Astrocyte (in vitro differentiated cells and primary cell): ENCODE measurements at regions not wholly inside any gene's neighbourhood (a gene's known extent, or its start where the extent isn't known, plus 50 kb on each side); places are given as distances from the start of the nearest gene placed in this dataset.

Experiments used
- EZH2 ChIP-seq: IDR thresholded peaks from 2 replicates; pipeline ENCODE4 v1.6.1; 2012; ENCODE audit warnings: mild to moderate bottlenecking, low read length, inconsistent platforms; ENCODE audit not compliant: insufficient read depth
- TF ChIP-seq, protein P1 (sequence below): IDR thresholded peaks from 2 replicates; pipeline ENCODE4 v1.5.1; 2011; ENCODE audit warnings: low read depth, mild to moderate bottlenecking, inconsistent platforms, low read length, moderate library complexity; ENCODE audit not compliant: insufficient read depth

DNA sequence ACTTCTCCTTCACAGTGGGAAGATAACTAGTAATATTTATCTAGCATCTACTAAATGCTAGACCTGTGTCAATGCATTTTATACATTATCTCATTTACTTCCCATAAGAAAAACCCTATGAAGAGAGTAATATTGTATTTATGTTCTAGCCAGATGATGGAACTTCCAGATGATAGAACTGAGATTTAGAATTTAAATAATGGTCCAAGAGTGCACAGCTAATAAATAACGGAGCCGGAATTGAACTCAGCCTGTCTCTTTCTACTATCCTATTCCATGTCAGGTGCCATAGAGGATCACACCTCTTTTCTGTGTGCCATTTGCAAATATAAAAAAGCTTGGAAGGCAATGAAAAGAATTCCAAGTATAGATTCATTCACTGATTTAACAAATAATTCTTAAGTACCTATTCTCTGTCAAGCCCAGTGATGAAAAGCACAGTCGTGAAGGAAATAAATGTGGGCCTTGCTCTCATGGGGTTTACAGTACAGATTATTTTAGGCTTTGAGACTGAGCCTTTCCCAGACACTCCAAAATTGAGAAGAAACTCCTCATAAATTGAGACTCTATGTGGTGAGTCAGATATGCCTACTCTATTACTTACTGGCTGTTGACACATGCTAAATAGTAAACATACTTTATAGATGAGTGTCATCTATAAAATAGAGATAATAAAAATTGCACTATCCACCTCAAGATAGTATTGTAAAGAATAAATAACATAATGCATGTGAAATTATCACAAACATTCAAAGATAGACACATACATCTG lies 378.0 kb upstream of the PRMT6 start:
- TF ChIP-seq, protein P1, sequence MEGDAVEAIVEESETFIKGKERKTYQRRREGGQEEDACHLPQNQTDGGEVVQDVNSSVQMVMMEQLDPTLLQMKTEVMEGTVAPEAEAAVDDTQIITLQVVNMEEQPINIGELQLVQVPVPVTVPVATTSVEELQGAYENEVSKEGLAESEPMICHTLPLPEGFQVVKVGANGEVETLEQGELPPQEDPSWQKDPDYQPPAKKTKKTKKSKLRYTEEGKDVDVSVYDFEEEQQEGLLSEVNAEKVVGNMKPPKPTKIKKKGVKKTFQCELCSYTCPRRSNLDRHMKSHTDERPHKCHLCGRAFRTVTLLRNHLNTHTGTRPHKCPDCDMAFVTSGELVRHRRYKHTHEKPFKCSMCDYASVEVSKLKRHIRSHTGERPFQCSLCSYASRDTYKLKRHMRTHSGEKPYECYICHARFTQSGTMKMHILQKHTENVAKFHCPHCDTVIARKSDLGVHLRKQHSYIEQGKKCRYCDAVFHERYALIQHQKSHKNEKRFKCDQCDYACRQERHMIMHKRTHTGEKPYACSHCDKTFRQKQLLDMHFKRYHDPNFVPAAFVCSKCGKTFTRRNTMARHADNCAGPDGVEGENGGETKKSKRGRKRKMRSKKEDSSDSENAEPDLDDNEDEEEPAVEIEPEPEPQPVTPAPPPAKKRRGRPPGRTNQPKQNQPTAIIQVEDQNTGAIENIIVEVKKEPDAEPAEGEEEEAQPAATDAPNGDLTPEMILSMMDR: no peak
- no peak for TF ChIP-seq EZH2
